ENCODE measurements at regions not wholly inside any gene's neighbourhood (a gene's known extent, or its start where the extent isn't known, plus 50 kb on each side); places are given as distances from the start of the nearest gene placed in this dataset.

- no peak overlapping the region for H3K4me3 ChIP-seq (ENCODE audit: low read depth, low read length)
- DNase-seq (ENCODE audit: low read depth), result no peak
- no peak for TF ChIP-seq CTCF (IDR thresholded peaks at IDR 0.05; ENCODE audit: low read depth, low read length, missing control alignments)
Observed at GRCh38 chr9:1362845-1363244, 312.7 kb downstream of the DMRT2 start.

- no peak for DNase-seq (ENCODE audit: low read depth)
- TF ChIP-seq CTCF (IDR thresholded peaks at IDR 0.05; ENCODE audit: low read depth, low read length, missing control alignments), result no peak
- H3K4me3 ChIP-seq (ENCODE audit: low read depth, low read length), result no peak overlapping the region
Observed at GRCh38 chr9:1366276-1366675, 316.1 kb downstream of the DMRT2 start.

DNA sequence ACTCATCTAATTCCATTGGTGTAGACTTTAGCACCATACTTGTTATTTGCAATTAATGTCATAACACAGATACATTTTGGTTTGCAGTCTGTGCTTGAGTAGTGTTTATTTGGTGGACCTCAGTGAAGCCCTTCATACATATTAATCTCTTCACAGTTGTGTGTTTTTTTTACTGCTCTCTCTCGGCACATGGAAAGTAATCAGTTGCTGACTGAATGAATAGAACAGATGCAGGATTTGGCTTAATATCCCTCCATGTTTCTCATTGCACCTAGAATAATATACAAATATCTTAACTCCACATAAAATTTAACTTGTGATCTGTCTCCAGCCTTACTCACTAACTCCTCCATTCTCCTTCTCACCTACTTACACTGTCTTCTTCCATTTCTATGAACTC, 319.1 kb downstream of the DMRT2 start:
- H3K4me3 ChIP-seq (ENCODE audit: low read depth, low read length), result no peak overlapping the region
- no peak for TF ChIP-seq CTCF (IDR thresholded peaks at IDR 0.05; ENCODE audit: low read depth, low read length, missing control alignments)
- no peak for DNase-seq (ENCODE audit: low read depth)

- no peak for DNase-seq (ENCODE audit: low read depth)
- H3K4me3 ChIP-seq (ENCODE audit: low read depth, low read length), result no peak overlapping the region
- no peak for TF ChIP-seq CTCF (IDR thresholded peaks at IDR 0.05; ENCODE audit: low read depth, low read length, missing control alignments)
Observed at GRCh38 chr9:1373445-1373844, 323.3 kb downstream of the DMRT2 start.

DNA sequence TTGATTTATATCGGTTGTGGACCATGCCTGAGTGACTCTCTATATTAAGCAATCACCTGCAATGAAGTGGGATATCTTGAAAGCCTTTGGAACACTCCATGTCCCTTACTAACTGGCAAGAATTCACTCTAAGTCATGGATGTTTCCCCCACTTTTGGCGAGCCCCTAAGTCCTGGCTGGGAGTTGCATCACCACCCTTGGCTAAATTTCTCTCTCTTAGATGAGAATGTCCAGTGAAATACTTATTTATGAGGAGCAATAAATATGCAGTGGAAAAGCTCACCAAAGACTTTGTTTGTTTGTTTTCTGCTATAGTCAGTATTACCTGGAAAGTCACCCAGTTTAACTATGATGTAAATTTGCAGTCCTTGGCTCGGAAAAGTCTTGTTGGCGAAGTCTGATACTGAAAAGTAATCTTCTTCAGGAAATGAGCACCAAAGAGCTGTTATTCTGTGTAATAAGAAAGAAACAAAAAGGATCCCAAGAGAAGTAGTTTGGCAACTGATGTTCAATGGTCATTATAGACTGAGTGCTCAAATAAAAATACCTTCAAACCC, 333.8 kb downstream of the DMRT2 start:
- no peak overlapping the region for H3K4me3 ChIP-seq (ENCODE audit: low read depth, low read length)
- TF ChIP-seq CTCF (IDR thresholded peaks at IDR 0.05; ENCODE audit: low read depth, low read length, missing control alignments), result no peak
- no peak for DNase-seq (ENCODE audit: low read depth)

DNA sequence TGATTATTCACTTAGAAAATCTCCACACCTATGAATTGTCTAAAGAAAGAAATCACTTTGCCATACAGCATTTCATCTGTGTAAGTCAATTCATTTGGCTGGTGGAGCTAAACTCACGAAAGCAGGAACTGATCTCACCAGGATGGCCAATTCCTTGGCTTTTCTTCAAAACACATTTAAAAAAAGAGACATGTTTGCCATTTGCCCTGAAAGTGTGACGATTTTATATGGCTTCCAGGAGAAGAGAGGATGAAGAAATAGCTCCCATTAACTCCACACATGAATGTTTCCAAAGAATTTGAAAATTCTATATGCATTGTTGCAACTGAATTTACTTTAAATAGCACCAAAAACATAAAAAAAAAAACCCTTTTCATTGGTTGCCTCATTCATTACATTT, 334.7 kb downstream of the DMRT2 start:
- TF ChIP-seq CTCF (IDR thresholded peaks at IDR 0.05; ENCODE audit: low read depth, low read length, missing control alignments), result no peak
- H3K4me3 ChIP-seq (ENCODE audit: low read depth, low read length), result no peak overlapping the region
- DNase-seq (ENCODE audit: low read depth), result no peak

GRCh38 chr9:1386420-1386819, 336.3 kb downstream of the DMRT2 start:
- DNase-seq (ENCODE audit: low read depth), result no peak
- H3K4me3 ChIP-seq (ENCODE audit: low read depth, low read length), result no peak overlapping the region
- no peak for TF ChIP-seq CTCF (IDR thresholded peaks at IDR 0.05; ENCODE audit: low read depth, low read length, missing control alignments)

All from GM12864 (cell line).